SJCRH30 (cell line): ENCODE measurements at regions not wholly inside any gene's neighbourhood (a gene's known extent, or its start where the extent isn't known, plus 50 kb on each side); places are given as distances from the start of the nearest gene placed in this dataset.

Source experiments
- DNase-seq, 2 experiments: peaks; one replicate each; pipeline ENCODE4 v3.0.0-alpha.2; 2015 to 2020
- H3K27ac ChIP-seq: fragments of 250-450 bp; sonication (Bioruptor Pico); 2 replicates; pipeline ENCODE4 v1.5.1; 2020; ENCODE audit warnings: mild to moderate bottlenecking, moderate library complexity
- H3K27me3 ChIP-seq: fragments of 250-450 bp; sonication (Bioruptor Pico); 2 replicates; pipeline ENCODE4 v1.5.1; 2020; ENCODE audit warnings: mild to moderate bottlenecking, moderate library complexity
- H3K36me3 ChIP-seq: fragments of 250-450 bp; sonication (Bioruptor Pico); 2 replicates; pipeline ENCODE4 v1.5.1; 2020; ENCODE audit warnings: mild to moderate bottlenecking, moderate library complexity
- H3K4me1 ChIP-seq: fragments of 250-450 bp; sonication (Bioruptor Pico); 2 replicates; pipeline ENCODE4 v1.5.1; 2020; ENCODE audit warnings: mild to moderate bottlenecking, moderate library complexity
- H3K4me3 ChIP-seq: fragments of 250-450 bp; sonication (Bioruptor Pico); 2 replicates; pipeline ENCODE4 v1.5.1; 2020; ENCODE audit warnings: mild to moderate bottlenecking, moderate library complexity
- H3K9me3 ChIP-seq: fragments of 250-450 bp; sonication (Bioruptor Pico); replicated peaks from 2 replicates; pipeline ENCODE4 v1.5.1; 2020; ENCODE audit warnings: mild to moderate bottlenecking, moderate library complexity

DNA sequence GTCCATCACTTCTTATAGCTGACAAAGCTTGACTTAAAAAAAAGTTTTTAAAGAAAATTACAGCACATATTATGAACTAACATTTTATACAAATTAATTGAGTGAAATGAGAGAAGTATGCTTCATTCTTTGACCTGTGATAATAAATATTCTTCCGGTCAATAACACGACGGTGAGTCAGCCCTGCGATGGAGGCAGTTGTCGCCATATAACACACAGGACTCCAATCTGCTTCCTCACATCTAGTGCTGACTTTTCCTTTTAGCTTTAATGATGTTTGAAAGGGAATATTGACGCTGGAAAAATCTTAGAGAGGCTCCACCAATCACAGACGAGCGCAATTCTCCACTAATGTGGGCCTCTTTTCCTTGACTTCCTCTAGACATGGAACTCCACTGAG is 166.9 kb upstream of the C1orf21 start:
- Histone ChIP-seq H3K4me3 (no peak overlapping the region), H3K4me1 (no peaks in the 10 kb centered on the region), H3K27ac (no peak overlapping the region), H3K27me3 (no peaks in the 10 kb centered on the region), H3K36me3 (no peaks in the 10 kb centered on the region), H3K9me3 (no peaks in the 10 kb centered on the region)
- no peak for DNase-seq

GRCh38 chr1:184221087-184221486 is 165.7 kb upstream of the C1orf21 start:
- Histone ChIP-seq H3K4me1 (no peaks in the 10 kb centered on the region), H3K27me3 (no peaks in the 10 kb centered on the region), H3K36me3 (no peaks in the 10 kb centered on the region), H3K27ac (no peak overlapping the region), H3K4me3 (no peak overlapping the region), H3K9me3 (no peaks in the 10 kb centered on the region)
- DNase-seq: no peak

GRCh38 chr1:184222652-184223052 is 164.2 kb upstream of the C1orf21 start:
- Histone ChIP-seq H3K36me3 (no peaks in the 10 kb centered on the region), H3K9me3 (no peaks in the 10 kb centered on the region), H3K27me3 (no peaks in the 10 kb centered on the region), H3K27ac (no peak overlapping the region), H3K4me3 (no peak overlapping the region), H3K4me1 (no peaks in the 10 kb centered on the region)
- peak; percentile 8 to 67 for DNase-seq

DNA sequence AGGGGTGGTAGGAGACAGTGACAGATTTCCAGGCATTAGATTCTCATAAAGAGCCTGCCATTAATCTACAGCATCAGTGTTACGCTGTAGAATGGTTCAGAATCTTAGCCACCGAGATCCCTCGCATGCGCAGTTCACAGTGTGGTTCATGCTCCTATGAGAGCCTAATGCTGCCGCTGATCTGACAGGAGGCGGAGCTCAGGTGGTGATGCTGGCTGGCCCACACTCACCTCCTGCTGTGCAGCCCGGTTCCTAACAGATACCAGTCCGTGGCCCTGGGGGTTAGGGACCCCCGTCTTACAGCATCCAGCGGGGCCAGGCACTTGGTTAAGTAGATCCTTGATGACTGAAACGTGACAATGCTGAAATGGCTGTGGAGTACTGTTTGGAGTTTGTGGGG is 163.6 kb upstream of the C1orf21 start:
- Histone ChIP-seq H3K9me3 (no peaks in the 10 kb centered on the region), H3K27me3 (no peaks in the 10 kb centered on the region), H3K4me1 (no peaks in the 10 kb centered on the region), H3K36me3 (no peaks in the 10 kb centered on the region), H3K4me3 (no peak overlapping the region), H3K27ac (no peak overlapping the region)
- DNase-seq: no peak

DNA sequence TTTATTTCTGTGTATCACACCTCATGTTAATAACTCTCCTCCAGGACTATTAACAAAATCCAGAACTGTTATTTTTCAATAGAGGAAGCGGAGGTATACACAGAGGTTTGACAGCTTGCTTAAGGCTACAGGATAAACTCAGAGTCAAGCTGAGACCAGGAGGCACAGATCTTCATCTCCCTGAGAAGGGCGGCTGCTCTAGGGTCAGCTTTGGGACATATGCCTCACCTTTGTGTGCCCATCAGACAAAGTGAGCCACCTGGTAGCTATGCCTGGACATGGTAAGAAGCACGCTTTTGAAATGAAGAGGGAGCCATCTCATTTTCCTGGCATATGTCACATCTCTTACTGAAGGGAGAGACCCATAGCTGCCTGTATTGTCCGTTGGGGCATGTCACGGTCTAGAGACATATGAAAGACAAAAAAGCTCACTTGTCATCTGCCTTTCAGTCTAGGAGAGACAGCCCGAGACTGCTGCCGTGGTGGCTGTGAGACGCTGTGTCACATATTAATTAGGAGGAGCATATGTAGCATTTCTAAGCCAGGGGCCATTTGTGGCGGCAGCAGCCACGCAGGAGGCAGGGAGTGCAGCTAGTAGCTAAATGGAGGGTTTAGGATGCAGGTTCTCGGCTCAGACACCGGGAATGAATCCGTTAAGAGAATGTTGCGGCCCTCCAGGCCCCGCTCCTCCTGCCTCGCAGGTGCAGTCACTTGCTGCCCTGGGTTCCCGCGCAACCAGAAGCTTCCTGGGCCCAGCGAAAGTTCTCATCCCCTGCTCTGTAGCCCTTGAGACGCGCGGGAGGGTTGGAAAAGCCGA is 161.3 kb upstream of the C1orf21 start:
- Histone ChIP-seq H3K4me1 (no peaks in the 10 kb centered on the region), H3K9me3 (no peaks in the 10 kb centered on the region), H3K27me3 (no peaks in the 10 kb centered on the region), H3K36me3 (no peaks in the 10 kb centered on the region), H3K4me3 (no peak overlapping the region), H3K27ac (no peak overlapping the region)
- DNase-seq: no peak

DNA sequence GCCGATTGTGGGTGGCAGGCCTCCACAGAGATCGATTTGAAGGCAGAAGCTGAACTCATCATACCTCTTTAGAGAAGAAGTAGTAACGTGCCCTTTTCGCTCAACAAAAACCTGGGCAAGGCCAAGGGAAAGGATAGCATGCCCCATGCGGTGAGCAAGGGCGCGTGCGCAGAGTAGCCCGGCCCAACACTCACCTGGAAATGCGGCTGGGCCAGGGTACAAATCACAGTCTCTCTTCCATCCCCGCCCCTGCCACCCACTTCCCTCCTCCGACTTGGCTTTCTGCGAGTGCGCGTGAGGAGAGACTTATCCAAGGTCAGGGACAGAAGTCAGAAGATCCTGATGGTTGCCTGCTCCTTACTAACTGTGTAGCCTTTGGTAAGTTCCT is 160.7 kb upstream of the C1orf21 start:
- H3K4me1 ChIP-seq: no peaks in the 10 kb centered on the region

GRCh38 chr1:184228558-184228957 is 158.3 kb upstream of the C1orf21 start:
- Histone ChIP-seq H3K27me3 (no peaks in the 10 kb centered on the region), H3K4me3 (no peak overlapping the region), H3K27ac (no peak overlapping the region), H3K9me3 (no peaks in the 10 kb centered on the region), H3K4me1 (no peaks in the 10 kb centered on the region), H3K36me3 (no peaks in the 10 kb centered on the region)
- no peak for DNase-seq

More for the DNA sequence above, 160.7 kb upstream of the C1orf21 start:
- DNase-seq: no peak
- Histone ChIP-seq H3K4me3 (no peak overlapping the region), H3K36me3 (no peaks in the 10 kb centered on the region), H3K9me3 (no peaks in the 10 kb centered on the region), H3K27me3 (no peaks in the 10 kb centered on the region), H3K27ac (no peak overlapping the region)

- Histone ChIP-seq H3K27ac (no peak overlapping the region), H3K36me3 (no peaks in the 10 kb centered on the region), H3K4me1 (no peaks in the 10 kb centered on the region), H3K4me3 (no peak overlapping the region), H3K9me3 (no peaks in the 10 kb centered on the region), H3K27me3 (no peaks in the 10 kb centered on the region)
- no peak for DNase-seq
Observed at GRCh38 chr1:184237588-184237987, 149.2 kb upstream of the C1orf21 start.

- Histone ChIP-seq H3K4me1 (no peaks in the 10 kb centered on the region), H3K27ac (no peak overlapping the region), H3K9me3 (no peaks in the 10 kb centered on the region), H3K36me3 (no peaks in the 10 kb centered on the region), H3K4me3 (no peak overlapping the region), H3K27me3 (no peaks in the 10 kb centered on the region)
- no peak for DNase-seq
Observed at GRCh38 chr1:184241446-184241845, 145.4 kb upstream of the C1orf21 start.

- DNase-seq: no peak
Observed at GRCh38 chr1:184242507-184242943, 144.3 kb upstream of the C1orf21 start.

GRCh38 chr1:184244962-184245361 is 141.9 kb upstream of the C1orf21 start:
- Histone ChIP-seq H3K4me1 (no peaks in the 10 kb centered on the region), H3K27me3 (no peaks in the 10 kb centered on the region), H3K36me3 (no peaks in the 10 kb centered on the region), H3K4me3 (no peak overlapping the region), H3K27ac (no peak overlapping the region), H3K9me3 (no peaks in the 10 kb centered on the region)
- no peak for DNase-seq

More at GRCh38 chr1:184242507-184242943, 144.3 kb upstream of the C1orf21 start:
- H3K27me3 ChIP-seq: no peaks in the 10 kb centered on the region
- H3K27ac ChIP-seq: no peak overlapping the region
- H3K4me3 ChIP-seq: no peak overlapping the region
- no peaks in the 10 kb centered on the region for H3K4me1 ChIP-seq
- no peaks in the 10 kb centered on the region for H3K36me3 ChIP-seq
- H3K9me3 ChIP-seq: no peaks in the 10 kb centered on the region

GRCh38 chr1:184247671-184248070 is 139.2 kb upstream of the C1orf21 start:
- no peaks in the 10 kb centered on the region for H3K36me3 ChIP-seq
- H3K4me3 ChIP-seq: no peak overlapping the region
- H3K27me3 ChIP-seq: no peaks in the 10 kb centered on the region
- H3K27ac ChIP-seq: no peak overlapping the region
- DNase-seq: no peak
- H3K9me3 ChIP-seq: no peaks in the 10 kb centered on the region
- no peaks in the 10 kb centered on the region for H3K4me1 ChIP-seq

DNA sequence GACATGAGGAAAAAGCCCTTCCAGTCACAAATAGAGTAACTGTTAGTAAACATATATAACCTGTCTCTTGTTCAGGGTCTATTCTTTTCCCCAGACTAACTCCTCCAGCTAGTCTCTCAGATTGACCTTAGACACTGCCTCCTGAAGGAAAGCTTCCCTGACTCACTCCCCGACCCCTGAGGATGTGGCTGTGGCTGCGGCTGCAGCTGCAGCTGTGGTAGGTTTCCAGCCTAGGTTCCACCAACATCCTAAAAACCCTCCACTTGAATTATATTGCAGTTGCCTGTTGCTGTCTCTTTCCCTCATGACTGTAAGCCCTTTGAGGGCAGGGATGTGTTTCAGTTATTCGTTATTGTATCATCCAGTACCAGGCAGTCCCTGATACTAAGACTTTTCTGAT is 132.9 kb upstream of the C1orf21 start:
- Histone ChIP-seq H3K9me3 (no peaks in the 10 kb centered on the region), H3K27ac (no peak overlapping the region), H3K4me3 (no peak overlapping the region), H3K27me3 (no peaks in the 10 kb centered on the region), H3K4me1 (no peaks in the 10 kb centered on the region), H3K36me3 (no peaks in the 10 kb centered on the region)
- DNase-seq: no peak

DNA sequence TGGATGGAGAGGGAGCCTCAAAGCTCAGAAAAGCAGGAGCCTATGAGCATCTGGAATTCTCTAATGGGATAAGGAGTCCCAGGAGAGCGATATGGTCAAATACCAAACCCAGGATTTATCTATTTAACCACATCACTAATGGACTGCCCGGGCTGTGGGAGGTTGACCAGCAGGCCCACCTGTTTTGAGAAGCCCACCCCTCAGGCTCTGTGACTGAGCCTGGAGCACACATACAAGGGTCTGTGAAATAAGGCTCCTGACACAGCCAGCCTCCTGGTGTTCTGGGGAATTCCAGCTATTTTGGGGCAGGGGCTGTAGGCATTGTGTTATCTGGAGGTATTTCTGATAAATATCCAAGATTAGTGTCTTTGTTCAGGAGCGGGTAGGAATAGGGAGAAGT is 132.0 kb upstream of the C1orf21 start:
- no peaks in the 10 kb centered on the region for H3K9me3 ChIP-seq
- no peaks in the 10 kb centered on the region for H3K36me3 ChIP-seq
- no peak for DNase-seq
- H3K27me3 ChIP-seq: no peaks in the 10 kb centered on the region
- H3K27ac ChIP-seq: no peak overlapping the region
- no peaks in the 10 kb centered on the region for H3K4me1 ChIP-seq
- H3K4me3 ChIP-seq: no peak overlapping the region

DNA sequence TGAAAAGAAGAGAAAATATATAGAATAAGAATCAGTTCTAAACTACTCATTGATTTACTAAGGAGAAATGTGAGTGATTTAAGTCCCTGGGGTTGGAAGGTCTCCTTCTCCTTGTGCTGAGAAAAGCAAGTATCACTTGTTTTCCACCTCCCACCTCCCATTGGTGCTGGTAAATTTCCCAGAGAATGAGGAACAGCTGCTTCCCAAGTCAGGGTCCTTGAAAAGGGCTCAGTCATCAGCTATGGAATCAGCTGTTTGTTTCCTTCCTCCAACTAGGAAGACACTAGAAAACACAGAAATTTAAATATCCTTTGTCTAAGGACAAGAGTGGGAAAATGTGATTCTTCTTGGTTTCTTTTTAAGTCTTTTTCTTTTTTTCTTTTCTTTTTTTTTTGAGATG is 131.3 kb upstream of the C1orf21 start:
- no peak overlapping the region for H3K4me3 ChIP-seq
- no peaks in the 10 kb centered on the region for H3K27me3 ChIP-seq
- H3K9me3 ChIP-seq: no peaks in the 10 kb centered on the region
- H3K4me1 ChIP-seq: no peaks in the 10 kb centered on the region
- H3K27ac ChIP-seq: no peak overlapping the region
- no peaks in the 10 kb centered on the region for H3K36me3 ChIP-seq
- DNase-seq: peak; percentile 8 to 47

- Histone ChIP-seq H3K27ac (no peak overlapping the region), H3K4me3 (no peak overlapping the region), H3K36me3 (no peaks in the 10 kb centered on the region), H3K4me1 (no peaks in the 10 kb centered on the region), H3K27me3 (no peaks in the 10 kb centered on the region), H3K9me3 (no peaks in the 10 kb centered on the region)
- DNase-seq: no peak
Observed at GRCh38 chr1:184257873-184258272, 129.0 kb upstream of the C1orf21 start.
